ENCODE measurements at regions not wholly inside any gene's neighbourhood (a gene's known extent, or its start where the extent isn't known, plus 50 kb on each side); places are given as distances from the start of the nearest gene placed in this dataset.

GRCh38 chr2:20559277-20559676 is 91.6 kb downstream of the HS1BP3 start:
- no peak for DNase-seq (ENCODE audit: low read depth in 2 of 2)
- no peak for TF ChIP-seq CTCF (IDR thresholded peaks at IDR 0.05; ENCODE audit: low read depth, low read length)
- no peak overlapping the region for H3K4me3 ChIP-seq (replicated peaks in 1 of 2; ENCODE audit: low read depth in 2 of 2, low read length in 2 of 2)

GRCh38 chr2:20560011-20560410 is 90.9 kb downstream of the HS1BP3 start:
- no peak for TF ChIP-seq CTCF (IDR thresholded peaks at IDR 0.05; ENCODE audit: low read depth, low read length)
- DNase-seq (ENCODE audit: low read depth in 2 of 2), result no peak
- H3K4me3 ChIP-seq (replicated peaks in 1 of 2; ENCODE audit: low read depth in 2 of 2, low read length in 2 of 2), result no peak overlapping the region

GRCh38 chr2:20560891-20561636 is 89.8 kb downstream of the HS1BP3 start:
- no peak for TF ChIP-seq CTCF (IDR thresholded peaks at IDR 0.05; ENCODE audit: low read depth, low read length)
- DNase-seq (ENCODE audit: low read depth in 2 of 2), result no peak
- H3K4me3 ChIP-seq (replicated peaks in 1 of 2; ENCODE audit: low read depth in 2 of 2, low read length in 2 of 2), result no peak overlapping the region

- DNase-seq (ENCODE audit: low read depth in 2 of 2), result peak; percentile 60 to 79
- H3K4me3 ChIP-seq (replicated peaks in 1 of 2; ENCODE audit: low read depth in 2 of 2, low read length in 2 of 2), result no peak overlapping the region
- no peak for TF ChIP-seq CTCF (IDR thresholded peaks at IDR 0.05; ENCODE audit: low read depth, low read length)
Observed at GRCh38 chr2:20561637-20562454, 89.1 kb downstream of the HS1BP3 start.

GRCh38 chr2:20562540-20563225 is 88.2 kb downstream of the HS1BP3 start:
- peak; percentile 18 for TF ChIP-seq CTCF (IDR thresholded peaks at IDR 0.05; ENCODE audit: low read depth, low read length)
- no peak overlapping the region for H3K4me3 ChIP-seq (replicated peaks in 1 of 2; ENCODE audit: low read depth in 2 of 2, low read length in 2 of 2)
- DNase-seq (ENCODE audit: low read depth in 2 of 2), result peak in 1 of 2 donors; percentile 39

- TF ChIP-seq CTCF (IDR thresholded peaks at IDR 0.05; ENCODE audit: low read depth, low read length), result no peak
- DNase-seq (ENCODE audit: low read depth in 2 of 2), result no peak
- H3K4me3 ChIP-seq (replicated peaks in 1 of 2; ENCODE audit: low read depth in 2 of 2, low read length in 2 of 2), result no peak overlapping the region
Observed at GRCh38 chr2:20563251-20563650, 87.6 kb downstream of the HS1BP3 start.

Data from cardiac fibroblast (primary cell).